NCI-H187 treated with DMSO at 0.1 percent for 48 hours (cell line): ENCODE measurements at regions not wholly inside any gene's neighbourhood (a gene's known extent, or its start where the extent isn't known, plus 50 kb on each side); places are given as distances from the start of the nearest gene placed in this dataset.
"Not testable (repeated sequence)": the region's sequence is repeated elsewhere in the genome, so short reads cannot be mapped to it uniquely, and the experiment has no call there.

Experiments
- DNase-seq: peaks from one replicate; lab custom pipeline; 2025; lab: John Stamatoyannopoulos, UW

DNA sequence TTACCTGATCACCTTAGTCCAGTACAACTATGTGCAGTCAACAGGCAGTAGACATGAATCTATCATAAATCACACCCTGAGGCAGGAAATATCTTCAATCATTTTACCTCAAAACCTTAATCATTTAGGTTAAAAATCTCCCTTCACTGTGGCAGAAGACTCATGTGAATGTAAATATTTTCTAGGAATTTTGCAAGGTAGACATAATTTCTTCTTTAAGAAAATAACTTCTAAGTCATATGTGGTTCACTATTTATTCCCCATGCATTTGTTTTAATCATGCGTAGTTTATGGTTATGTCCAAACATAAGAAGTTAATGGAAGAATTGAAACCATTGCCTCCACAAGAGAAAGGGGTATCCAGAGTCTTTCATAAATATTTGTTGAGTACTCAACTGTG, 97.0 kb downstream of the HMHB1 start:
- DNase-seq, result no peak

DNA sequence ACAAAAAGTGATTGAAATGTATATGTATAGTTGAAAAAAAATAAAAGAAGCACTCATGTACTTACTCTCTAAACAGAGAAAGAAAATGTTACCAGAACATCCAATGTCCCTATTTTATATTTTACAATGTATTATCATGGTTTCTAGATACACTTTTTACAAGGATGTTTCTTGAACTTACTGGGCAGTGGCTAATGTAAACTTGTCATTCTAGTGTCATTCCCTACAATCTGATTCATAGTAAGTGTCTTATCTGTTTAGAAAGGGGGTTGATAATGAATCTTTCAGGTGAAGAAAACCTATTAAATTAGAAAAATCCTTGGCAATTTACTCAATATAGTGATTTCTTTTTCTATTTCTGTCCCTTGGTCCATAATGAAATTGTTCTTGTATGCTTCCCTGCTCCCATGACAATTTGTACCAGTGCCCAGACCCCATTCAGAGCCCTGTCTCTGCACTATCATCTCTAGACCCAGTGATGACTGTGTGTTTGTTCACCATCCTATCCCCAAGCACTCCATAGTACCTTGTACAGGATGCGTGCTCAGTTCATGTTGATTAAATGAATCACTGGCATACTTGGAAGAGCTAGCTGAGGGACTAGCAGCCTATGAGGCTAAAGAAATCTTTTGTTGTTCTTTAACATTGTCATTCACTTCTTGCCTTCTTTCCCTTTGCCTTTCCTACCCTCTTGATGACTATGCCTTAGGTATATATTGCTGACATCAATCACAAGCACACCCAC, 101.2 kb downstream of the HMHB1 start:
- no peak for DNase-seq

DNA sequence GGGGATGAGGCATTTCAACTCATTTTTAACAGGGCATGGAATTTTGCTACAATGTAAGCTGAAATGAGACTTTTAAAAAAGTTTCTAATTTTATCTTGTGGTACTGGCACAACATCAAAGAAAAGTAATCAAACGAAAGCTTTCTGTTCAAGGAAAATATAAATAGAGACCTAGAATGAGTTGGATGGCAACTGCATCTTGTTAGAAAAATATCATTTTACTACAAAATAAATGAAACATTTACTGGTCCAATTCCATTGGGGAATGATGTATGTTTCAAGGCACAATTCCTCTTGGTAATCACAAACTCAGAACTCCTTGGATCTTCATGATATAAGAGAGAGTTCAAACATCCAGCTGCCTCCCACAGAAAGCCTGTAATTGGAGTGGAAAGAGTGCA, 102.8 kb downstream of the HMHB1 start:
- DNase-seq, result no peak

DNA sequence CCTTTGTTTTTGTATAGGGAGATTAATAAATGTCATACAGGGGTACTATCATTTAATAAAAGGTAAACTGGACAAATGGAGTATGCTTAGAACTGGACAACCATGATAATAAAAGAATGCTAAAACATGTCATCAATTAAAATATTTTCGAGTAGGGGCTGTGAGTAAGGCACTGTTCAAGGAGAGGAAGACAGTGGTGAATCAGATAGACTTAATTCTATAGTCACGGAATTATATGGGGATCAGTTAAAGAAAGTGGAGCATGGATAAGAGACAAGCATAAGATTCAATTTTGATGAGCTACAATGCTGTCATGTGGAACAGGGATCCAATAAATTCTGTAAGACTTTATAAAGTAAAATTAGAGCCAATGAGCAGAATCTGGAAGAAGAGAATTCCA, 104.5 kb downstream of the HMHB1 start:
- DNase-seq, result no peak

DNA sequence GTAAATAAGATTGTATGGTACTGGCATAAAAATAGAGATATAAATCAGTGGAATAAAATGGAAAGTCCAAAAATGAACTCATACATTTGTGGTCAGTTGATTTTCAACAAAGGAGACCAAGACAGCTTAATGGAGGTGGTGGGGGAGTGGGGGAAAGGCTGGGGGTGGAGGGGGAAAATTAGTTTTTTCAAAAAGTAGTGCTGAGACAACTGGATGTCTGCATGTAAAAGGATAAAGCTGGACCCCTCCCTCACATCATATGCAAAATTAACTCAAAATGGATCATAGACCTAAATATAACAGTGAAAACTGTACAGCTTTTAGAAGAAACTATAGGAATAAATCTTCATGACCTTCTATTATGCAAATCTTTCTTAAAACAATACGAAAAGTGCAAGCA, 107.0 kb downstream of the HMHB1 start:
- no peak for DNase-seq

DNA sequence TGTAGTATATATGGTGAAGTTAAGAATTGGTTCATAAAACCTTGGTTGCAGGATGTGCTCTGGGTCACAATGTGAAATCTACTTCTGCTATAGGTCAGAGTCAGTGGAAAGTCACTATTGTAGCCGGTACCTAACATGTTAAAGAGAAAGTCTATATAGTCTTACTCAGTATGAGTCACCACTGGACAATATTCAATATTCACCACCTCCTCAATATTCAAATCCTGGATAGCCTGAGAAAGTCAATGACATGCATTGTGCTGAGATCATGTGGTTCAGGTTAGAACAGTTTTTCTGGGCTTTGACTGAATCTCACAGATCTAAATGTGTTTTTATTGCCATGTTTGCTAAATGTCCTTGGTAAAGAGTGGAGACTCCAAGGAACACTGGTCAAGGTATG, 108.8 kb downstream of the HMHB1 start:
- no peak for DNase-seq

DNA sequence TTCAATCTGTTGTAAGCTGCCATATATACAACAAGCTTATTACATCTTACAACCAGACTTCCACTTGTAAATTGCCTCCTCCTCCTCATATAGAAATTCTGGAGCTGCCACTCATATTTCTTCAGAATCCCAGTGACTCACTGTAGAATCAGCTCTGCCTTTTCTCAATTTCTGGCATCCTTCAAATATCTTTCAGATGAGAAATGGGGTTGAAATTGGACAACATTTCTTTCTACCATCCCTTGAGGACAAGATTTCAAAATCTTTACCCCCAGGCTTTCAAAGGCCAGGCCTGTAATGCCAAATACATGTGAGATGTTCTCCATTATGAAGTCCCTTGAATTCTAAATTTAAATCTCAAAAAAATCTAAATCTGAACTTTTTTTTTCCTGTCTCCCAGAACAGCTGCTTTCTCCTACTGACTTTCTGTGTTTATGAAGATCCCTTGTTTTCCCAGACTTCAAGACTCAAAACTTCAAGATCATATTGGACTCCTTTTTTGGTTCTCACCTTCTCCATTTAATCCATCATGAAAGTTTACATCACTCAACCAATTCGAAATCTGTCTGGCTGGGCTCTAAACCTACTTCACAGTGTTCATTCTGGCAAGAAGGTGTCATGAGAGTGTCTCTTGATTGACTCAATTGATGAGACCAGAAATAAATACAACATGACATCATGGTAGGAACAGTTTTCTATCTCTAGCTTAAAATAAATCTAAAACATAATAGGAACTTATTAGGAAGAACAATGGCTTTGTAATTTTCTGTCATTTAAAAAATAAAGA, 109.8 kb downstream of the HMHB1 start:
- DNase-seq, result no peak

DNA sequence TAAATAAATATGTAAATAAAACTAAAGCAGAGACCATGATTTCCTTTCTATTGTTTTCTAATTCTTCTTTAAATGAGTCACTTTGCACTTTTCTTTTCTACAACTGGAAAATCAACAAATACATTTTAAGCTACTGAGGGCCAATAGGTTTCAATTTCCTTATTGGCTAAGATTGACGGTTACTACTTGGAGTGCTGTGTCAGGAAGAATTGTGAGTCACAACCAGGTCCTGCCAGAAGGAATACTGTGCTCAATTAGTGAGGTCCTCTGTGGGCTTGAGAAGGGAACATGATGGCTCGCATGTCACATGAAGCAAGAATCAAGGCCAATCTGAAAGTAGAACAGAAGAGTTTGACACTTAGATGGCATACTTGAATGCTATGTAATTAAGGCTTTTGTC, 110.8 kb downstream of the HMHB1 start:
- no peak for DNase-seq

DNA sequence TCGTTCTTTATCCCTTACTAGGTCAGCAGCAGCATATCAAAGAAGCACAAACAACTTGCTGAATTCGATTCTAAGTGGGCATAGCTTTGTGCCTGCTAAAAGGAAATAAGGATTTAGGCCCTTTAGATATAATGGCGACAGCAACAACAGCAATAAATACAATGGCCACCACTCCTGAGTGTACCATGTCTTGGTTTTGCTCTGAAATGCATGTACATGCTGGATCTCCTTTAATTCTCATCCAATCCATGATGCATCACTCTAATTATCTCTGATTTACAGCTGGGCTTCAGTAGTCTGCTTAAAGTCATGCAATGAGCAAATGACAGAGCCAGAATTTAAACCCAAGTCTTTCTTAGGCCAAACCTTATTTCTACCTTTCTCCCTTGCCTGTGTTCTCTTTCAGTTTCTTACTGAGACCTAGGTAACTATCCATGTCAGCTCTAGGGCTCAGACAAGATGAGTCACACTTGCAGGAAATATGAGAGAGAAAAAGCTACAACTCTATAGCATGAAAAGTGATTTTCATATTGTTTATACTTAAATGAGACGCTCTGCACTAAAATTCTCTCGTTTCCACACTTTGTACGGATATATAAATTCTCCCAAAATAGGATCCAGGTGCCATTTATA, 111.8 kb downstream of the HMHB1 start:
- no peak for DNase-seq

DNA sequence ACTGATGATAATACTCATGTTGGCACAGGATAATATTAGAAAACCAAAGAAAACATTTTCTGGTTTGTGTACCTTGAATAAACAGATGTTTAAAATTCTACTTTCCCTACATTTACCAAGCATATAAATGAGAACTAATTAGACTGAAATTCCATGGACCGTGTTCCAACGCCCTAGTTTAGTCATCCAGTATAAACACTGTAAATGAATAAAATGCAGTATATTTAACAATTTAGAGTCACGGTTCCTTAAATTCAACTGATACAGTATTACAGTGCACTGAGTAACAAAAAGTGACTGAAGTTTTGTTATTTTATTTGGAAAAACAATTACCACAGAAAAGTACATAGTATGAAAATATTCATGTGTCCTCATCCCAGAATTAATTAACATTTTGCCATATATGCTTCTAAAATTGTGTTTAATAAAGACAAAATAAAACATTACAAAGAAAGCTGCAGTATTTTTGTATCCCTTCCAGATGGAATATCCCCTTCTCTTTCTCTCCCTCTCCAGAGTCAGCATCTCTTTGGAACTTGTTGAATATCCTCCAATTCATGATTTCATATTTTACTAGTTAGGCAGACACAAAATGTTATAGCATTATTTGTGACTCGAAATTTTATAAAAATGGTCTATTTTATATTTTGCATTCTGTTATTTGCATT, 112.5 kb downstream of the HMHB1 start:
- no peak for DNase-seq

DNA sequence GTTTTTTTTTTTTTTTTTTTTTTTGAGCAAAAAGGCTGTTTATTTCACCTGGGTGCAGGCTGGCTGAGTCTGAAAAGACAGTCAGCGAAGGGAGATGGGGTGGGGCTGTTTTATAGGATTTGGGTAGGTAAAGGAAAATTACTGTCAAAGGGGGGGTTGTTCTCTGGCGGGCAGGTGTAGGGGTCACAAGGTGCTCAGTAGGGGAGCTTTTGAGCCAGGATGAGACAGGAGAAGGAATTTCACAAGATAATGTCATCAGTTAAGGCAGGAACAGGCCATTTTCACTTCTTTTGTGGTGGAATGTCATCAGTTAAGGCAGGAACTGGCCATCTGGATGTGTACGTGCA, 113.0 kb downstream of the HMHB1 start:
- DNase-seq, result not testable (repeated sequence)

DNA sequence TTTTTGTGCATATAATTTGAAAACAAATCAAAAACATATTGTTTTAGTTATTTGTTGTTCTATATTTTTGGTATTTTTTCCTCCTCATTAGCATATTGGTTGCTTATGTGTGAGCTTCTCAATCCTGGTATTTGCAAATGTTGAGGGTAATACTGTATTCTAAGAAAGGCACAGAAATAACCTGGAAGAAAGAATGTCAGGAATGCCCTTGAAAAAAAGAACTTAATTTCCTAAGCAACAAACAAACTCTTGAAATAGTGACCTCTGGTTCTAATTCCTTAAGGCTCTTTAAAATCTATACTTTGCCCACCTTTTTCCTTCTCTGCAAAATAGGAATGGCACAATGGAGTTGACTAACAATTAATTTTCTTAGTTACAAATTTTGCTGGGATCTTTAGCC, 117.5 kb downstream of the HMHB1 start:
- no peak for DNase-seq

DNA sequence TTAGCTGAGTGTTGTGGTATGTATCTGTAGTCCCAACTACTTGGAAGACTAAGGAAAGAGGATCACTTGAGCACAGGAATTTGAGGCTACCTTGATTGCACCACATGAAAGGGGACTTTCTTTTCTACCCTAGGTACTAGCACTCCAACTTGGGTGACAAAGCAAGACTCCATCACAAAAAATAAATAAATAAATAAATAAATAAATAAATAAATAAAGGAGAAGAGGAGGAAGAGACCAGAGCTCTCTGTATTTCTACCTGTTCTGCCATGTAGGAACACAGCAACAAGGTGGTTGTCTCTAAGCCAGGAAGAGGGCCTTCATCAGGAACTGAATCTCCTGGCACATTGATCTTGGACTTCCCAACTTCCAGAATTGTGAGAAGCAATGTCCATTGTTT, 118.6 kb downstream of the HMHB1 start:
- DNase-seq, result no peak

DNA sequence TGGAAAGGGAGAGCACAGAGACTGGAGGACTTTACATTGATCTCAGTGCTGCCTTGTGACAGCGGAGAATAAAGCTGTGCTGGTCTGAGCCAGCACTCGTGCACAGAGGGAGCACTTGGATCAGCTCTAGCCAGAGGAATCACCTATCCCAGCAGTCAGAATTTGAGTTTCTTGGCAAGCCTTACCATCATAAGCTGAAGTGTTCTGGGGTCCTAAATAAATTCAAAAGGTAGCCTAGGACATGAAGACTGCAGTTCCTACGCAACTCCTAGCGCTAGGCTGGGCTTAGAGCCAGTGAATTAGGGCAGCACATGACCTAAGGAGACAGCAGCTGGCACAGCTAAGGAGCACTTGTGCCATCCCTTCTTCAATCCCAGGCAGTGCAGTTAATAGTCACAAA, 119.5 kb downstream of the HMHB1 start:
- no peak for DNase-seq

DNA sequence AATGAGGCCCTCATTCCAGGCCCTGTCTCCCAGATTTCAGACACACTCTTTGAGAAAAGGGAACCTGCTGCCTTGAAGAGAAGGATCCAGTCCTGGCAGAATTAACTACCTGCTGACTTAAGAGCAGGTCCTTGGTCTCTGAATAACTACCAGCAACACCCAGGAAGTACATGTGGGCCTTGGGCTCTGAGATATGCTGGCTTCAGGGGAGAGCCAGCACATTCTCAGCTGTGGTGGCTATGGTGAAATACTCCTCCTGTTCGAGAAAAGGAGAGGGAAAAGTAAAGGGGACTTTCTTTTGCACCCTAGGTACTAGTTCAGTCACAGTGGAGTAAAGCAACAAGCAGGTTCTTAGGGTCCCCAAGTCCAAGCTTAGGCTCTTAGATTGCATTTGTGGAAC, 120.0 kb downstream of the HMHB1 start:
- no peak for DNase-seq

DNA sequence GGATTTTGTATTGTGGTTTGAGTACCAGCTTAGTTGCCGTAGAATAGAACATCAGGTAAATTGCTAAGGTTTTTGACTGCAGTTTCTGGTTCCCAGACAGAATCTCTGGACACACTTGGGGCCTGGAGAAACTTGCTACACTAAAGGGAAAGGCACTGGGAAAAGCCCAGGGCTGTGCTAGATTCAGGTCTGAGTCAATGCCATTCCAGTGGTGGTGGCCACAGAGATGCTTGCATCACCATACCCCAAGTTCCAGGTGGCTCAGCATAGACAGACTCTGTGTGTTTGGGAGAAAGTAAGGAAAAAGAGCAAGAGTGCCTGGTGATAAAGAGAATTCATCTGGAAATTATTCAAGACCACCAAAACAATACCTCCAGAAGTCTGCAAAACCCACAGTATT, 120.6 kb downstream of the HMHB1 start:
- no peak for DNase-seq

DNA sequence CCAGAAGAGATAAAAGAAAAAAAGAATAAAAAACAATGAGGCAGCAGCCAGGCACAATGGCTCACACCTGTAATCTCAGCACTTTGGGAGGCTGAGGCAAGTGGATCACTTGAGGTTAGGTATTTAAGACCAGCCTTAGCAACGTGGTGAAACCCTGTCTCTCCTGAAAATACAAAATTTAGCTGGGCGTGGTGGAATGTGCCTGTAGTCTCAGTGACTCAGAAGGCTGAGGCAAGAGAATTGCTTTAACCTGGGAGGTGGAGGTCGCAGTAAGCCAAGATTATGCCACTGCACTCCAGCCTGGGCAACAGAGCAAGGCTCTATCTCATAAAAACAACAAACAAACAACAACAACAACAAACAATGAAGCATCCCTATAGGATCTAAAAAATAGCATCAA, 121.5 kb downstream of the HMHB1 start:
- DNase-seq, result no peak

DNA sequence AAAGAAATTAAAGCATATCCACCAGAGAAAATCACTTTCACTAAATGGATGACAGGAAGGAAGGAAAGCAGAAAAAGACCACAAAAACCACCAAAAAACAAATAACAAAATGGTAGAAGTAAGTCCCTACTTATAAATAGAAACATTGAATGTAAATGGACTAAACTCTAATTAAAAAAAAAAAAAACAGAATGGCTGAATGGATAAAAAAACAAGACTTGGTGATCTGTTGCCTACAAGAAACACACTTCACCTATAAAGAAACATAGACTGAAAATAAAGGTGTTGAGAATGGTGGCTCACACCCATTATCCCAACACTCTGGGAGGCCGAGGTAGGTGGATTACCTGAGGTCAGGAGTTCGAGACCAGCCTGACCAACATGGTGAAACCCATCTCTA, 122.9 kb downstream of the HMHB1 start:
- DNase-seq, result no peak

DNA sequence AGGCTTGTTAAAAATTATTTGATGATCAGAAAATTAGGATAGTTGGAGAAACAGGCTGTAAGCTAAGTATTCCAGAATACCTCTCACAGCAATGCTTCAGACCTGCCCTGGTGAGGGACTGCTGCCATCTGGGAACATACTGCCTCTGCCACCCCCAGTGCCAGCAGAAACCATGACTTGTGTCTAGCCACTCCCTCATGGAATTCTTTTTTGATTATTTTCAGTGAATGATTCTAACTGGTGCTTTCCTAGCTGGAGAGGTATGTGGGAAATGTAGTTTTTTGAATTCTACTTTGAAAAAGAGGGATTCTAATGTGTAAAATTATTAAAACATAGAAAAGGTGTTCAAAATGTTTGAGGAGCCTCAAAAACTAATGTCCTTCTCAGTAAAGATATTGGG, 126.3 kb downstream of the HMHB1 start:
- no peak for DNase-seq

DNA sequence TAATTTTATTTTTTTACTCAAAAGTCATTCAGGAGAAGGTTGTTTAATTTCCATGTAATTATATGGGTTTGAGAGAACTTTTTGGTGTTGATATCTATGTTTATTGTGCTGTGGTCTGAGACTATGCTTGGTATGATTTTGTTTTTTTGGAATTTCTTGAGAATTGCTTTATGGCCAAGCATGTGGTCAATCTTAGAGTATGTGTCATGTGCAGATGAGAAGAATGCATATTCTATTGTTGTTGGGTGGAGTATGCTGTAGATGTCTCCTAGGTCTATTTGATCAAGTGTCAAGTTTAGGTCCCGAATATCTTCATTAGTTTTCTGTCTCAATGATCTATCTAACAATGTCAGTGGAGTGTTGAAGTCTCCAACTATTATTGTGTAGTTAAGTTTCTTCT, 134.9 kb downstream of the HMHB1 start:
- DNase-seq, result no peak

DNA sequence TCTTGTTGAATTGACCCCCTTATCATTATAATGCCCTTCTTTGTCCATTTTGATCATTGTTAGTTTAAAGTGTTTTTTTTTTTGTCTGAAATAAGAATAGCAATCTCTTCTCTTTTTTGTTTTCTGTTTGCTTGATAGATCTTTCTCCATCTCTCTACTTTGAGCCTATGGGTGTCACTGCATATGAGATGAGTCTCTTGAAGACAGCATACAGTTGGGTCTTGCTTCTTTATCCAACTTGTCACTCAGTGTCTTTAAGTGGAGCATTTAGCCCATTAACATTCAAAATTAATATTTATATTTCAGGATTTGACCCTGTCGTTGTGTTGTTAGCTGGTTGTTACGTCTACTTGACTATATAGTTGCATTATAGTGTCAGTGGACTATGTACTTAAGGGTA, 135.4 kb downstream of the HMHB1 start:
- DNase-seq, result no peak

DNA sequence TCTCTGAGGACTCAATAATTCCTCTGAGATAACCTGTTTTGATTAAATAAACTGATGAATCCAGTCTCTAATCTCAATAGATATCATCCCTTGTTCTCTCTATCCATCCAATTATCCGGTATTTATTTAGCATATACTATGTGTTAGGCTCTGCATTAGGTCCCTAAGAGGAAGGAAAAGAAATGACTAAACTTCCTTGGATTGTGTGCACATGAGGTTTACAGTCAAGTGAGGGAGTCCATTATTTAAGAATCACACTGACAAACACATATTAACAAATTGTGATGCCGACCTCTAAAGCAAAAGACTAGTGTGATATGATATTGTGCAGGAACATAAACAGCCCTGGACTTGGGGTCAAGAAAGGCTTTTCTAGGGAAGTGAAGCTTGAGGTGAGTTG, 140.8 kb downstream of the HMHB1 start:
- no peak for DNase-seq

DNA sequence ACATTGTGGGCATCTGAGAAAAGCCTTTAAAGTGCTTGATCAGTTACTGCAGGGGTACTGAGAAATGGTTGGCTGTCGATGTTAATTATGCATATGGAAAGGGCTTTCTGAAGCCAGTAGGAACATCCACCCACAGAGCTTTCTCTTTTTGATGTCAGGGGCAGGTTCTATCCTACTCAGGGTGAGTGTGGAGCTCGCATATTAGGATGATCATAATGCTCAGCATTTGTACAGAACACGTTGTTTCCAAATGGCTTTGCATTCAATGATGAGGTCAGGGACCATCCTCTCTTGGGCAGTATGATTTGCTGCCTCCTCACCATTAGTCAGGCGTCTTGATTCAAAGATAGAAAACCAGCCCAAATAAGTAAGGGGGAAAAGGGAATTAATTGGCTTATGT, 141.9 kb downstream of the HMHB1 start:
- DNase-seq, result no peak
